H1 (cell line): ENCODE measurements at regions not wholly inside any gene's neighbourhood (a gene's known extent, or its start where the extent isn't known, plus 50 kb on each side); places are given as distances from the start of the nearest gene placed in this dataset.

Source experiments
- CHD2 ChIP-seq: IDR thresholded peaks from 2 replicates; pipeline ENCODE4 v1.6.1; 2012; ENCODE audit warnings: low read length, improper control_type of control experiment
- SP1 ChIP-seq: IDR thresholded peaks from 2 replicates; pipeline ENCODE4 v1.6.1; 2011; ENCODE audit warnings: low read depth, low read length
- SRF ChIP-seq: IDR thresholded peaks from 2 replicates; pipeline ENCODE4 v1.6.1; 2011; ENCODE audit warnings: mild to moderate bottlenecking, low read depth, low read length, moderate library complexity
- TAF7 ChIP-seq: optimal IDR thresholded peaks from 2 replicates; pipeline ENCODE3; 2011; ENCODE audit warnings: low read depth, mild to moderate bottlenecking, inconsistent platforms, low read length, moderate library complexity, borderline replicate concordance
- TF ChIP-seq, protein P1 (sequence below): fragments of 300-600 bp; sonication (generic); IDR thresholded peaks from 2 replicates; pipeline ENCODE4 v1.7.1; 2012; ENCODE audit warnings: low read length, moderate library complexity, mild to moderate bottlenecking, inconsistent platforms; ENCODE audit not compliant: insufficient replicate concordance

DNA sequence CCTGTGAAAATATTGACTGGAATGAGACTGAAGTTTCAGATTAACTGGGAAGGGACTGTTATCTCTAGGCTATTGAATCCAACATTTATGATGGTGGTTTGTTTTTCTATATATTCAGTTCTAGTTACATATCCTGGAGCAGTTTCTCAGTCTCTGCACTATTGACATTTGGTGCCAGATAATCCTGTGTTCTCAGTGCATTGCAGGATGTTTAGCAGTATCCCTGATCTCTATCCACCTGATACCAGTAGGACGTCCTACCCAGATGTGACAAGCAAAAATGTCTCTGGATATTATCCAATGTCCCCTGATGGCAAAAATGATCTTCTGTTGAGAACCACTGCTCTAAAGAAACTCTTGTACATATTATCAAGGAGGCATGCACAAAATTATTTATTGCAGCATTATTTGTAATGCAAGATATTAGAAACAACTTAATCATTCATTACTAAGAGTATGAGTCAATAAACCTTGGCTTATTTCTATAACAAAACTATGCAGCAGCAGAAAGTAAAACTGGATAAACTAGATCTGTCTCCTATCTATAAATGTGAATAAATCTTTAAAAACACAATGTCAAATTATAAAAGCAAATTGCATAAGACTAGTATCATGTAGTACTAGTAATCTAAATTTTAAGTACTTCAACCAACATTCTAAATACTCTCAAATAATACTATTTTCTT is 369.3 kb upstream of the RND3 start (continued):
- TF ChIP-seq, protein P1, sequence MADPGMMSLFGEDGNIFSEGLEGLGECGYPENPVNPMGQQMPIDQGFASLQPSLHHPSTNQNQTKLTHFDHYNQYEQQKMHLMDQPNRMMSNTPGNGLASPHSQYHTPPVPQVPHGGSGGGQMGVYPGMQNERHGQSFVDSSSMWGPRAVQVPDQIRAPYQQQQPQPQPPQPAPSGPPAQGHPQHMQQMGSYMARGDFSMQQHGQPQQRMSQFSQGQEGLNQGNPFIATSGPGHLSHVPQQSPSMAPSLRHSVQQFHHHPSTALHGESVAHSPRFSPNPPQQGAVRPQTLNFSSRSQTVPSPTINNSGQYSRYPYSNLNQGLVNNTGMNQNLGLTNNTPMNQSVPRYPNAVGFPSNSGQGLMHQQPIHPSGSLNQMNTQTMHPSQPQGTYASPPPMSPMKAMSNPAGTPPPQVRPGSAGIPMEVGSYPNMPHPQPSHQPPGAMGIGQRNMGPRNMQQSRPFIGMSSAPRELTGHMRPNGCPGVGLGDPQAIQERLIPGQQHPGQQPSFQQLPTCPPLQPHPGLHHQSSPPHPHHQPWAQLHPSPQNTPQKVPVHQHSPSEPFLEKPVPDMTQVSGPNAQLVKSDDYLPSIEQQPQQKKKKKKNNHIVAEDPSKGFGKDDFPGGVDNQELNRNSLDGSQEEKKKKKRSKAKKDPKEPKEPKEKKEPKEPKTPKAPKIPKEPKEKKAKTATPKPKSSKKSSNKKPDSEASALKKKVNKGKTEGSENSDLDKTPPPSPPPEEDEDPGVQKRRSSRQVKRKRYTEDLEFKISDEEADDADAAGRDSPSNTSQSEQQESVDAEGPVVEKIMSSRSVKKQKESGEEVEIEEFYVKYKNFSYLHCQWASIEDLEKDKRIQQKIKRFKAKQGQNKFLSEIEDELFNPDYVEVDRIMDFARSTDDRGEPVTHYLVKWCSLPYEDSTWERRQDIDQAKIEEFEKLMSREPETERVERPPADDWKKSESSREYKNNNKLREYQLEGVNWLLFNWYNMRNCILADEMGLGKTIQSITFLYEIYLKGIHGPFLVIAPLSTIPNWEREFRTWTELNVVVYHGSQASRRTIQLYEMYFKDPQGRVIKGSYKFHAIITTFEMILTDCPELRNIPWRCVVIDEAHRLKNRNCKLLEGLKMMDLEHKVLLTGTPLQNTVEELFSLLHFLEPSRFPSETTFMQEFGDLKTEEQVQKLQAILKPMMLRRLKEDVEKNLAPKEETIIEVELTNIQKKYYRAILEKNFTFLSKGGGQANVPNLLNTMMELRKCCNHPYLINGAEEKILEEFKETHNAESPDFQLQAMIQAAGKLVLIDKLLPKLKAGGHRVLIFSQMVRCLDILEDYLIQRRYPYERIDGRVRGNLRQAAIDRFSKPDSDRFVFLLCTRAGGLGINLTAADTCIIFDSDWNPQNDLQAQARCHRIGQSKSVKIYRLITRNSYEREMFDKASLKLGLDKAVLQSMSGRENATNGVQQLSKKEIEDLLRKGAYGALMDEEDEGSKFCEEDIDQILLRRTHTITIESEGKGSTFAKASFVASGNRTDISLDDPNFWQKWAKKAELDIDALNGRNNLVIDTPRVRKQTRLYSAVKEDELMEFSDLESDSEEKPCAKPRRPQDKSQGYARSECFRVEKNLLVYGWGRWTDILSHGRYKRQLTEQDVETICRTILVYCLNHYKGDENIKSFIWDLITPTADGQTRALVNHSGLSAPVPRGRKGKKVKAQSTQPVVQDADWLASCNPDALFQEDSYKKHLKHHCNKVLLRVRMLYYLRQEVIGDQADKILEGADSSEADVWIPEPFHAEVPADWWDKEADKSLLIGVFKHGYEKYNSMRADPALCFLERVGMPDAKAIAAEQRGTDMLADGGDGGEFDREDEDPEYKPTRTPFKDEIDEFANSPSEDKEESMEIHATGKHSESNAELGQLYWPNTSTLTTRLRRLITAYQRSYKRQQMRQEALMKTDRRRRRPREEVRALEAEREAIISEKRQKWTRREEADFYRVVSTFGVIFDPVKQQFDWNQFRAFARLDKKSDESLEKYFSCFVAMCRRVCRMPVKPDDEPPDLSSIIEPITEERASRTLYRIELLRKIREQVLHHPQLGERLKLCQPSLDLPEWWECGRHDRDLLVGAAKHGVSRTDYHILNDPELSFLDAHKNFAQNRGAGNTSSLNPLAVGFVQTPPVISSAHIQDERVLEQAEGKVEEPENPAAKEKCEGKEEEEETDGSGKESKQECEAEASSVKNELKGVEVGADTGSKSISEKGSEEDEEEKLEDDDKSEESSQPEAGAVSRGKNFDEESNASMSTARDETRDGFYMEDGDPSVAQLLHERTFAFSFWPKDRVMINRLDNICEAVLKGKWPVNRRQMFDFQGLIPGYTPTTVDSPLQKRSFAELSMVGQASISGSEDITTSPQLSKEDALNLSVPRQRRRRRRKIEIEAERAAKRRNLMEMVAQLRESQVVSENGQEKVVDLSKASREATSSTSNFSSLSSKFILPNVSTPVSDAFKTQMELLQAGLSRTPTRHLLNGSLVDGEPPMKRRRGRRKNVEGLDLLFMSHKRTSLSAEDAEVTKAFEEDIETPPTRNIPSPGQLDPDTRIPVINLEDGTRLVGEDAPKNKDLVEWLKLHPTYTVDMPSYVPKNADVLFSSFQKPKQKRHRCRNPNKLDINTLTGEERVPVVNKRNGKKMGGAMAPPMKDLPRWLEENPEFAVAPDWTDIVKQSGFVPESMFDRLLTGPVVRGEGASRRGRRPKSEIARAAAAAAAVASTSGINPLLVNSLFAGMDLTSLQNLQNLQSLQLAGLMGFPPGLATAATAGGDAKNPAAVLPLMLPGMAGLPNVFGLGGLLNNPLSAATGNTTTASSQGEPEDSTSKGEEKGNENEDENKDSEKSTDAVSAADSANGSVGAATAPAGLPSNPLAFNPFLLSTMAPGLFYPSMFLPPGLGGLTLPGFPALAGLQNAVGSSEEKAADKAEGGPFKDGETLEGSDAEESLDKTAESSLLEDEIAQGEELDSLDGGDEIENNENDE = no peak
- no peak for TF ChIP-seq SRF
- TF ChIP-seq SP1 = no peak
- TF ChIP-seq CHD2 = no peak
- TF ChIP-seq TAF7 = no peak
